ENCODE measurements at regions not wholly inside any gene's neighbourhood (a gene's known extent, or its start where the extent isn't known, plus 50 kb on each side); places are given as distances from the start of the nearest gene placed in this dataset.

DNA sequence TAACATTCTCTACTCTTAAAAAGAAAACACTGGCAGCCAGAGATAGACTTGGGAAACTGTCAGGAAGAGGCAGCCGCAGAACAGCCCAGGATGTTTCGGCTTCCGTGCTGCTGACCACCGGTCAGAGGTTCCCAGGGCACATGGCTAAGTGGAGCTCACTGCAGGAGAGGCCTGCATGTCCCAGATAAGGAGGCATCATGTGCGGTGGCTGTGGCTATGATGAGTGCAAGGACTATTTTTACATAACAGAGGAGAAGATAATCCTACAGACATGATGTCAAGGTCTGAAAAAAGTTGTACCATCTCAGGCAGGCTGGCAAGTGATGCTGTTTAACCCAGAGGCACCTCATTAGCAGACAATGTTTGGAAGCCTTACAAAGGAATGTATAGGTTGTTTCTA, 252.3 kb downstream of the CYRIA start:
- TF ChIP-seq, protein P1, sequence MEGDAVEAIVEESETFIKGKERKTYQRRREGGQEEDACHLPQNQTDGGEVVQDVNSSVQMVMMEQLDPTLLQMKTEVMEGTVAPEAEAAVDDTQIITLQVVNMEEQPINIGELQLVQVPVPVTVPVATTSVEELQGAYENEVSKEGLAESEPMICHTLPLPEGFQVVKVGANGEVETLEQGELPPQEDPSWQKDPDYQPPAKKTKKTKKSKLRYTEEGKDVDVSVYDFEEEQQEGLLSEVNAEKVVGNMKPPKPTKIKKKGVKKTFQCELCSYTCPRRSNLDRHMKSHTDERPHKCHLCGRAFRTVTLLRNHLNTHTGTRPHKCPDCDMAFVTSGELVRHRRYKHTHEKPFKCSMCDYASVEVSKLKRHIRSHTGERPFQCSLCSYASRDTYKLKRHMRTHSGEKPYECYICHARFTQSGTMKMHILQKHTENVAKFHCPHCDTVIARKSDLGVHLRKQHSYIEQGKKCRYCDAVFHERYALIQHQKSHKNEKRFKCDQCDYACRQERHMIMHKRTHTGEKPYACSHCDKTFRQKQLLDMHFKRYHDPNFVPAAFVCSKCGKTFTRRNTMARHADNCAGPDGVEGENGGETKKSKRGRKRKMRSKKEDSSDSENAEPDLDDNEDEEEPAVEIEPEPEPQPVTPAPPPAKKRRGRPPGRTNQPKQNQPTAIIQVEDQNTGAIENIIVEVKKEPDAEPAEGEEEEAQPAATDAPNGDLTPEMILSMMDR (IDR thresholded peaks at IDR 0.05) = no peak
- TF ChIP-seq POLR2A (IDR thresholded peaks at IDR 0.05) = no peak
